AG04450 (cell line): ENCODE measurements at regions not wholly inside any gene's neighbourhood (a gene's known extent, or its start where the extent isn't known, plus 50 kb on each side); places are given as distances from the start of the nearest gene placed in this dataset.

Experiments
- CTCF ChIA-PET: fragments of 300-600, 350-600 bp; formaldehyde crosslinking; extraction: SDS; loops from one replicate; lab custom pipeline; 2022; ENCODE audit warnings: antibody characterized with exemption, inconsistent platforms; lab: Charles Lee
- POLR2A ChIA-PET: fragments of 350-600 bp; formaldehyde crosslinking; extraction: SDS; loops from one replicate; lab custom pipeline; 2021; ENCODE audit warnings: antibody characterized with exemption, inconsistent platforms; lab: Yijun Ruan, JAX
- DNase-seq: peaks from one replicate; pipeline ENCODE4 v3.0.0-alpha.2; 2011; ENCODE audit warnings: low read depth, low spot score
- H3K27ac ChIP-seq: one replicate; pipeline ENCODE4 v1.5.1; 2012; ENCODE audit warnings: low read depth, low read length, control low read depth
- H3K27me3 ChIP-seq: one replicate; pipeline ENCODE4 v1.6.0; 2012; ENCODE audit warnings: low read length; ENCODE audit not compliant: control insufficient read depth, insufficient read depth
- H3K4me3 ChIP-seq: 2 replicates; pipeline ENCODE4 v1.5.1; 2011; ENCODE audit warnings: mild to moderate bottlenecking, low read depth, low read length, control low read depth
- H3K9me3 ChIP-seq: 2 replicates; pipeline ENCODE4 v1.5.1; 2012; ENCODE audit warnings: low read length; ENCODE audit not compliant: control insufficient read depth, insufficient read depth
- CTCF ChIP-seq: IDR thresholded peaks from 2 replicates; pipeline ENCODE4 v1.5.1; 2011; ENCODE audit warnings: low read depth, low read length, control low read depth, inconsistent platforms

- no peak overlapping the region for H3K27ac ChIP-seq
- no peak for DNase-seq
- no peaks in the 10 kb centered on the region for H3K27me3 ChIP-seq
- H3K4me3 ChIP-seq: no peak overlapping the region
- ChIA-PET POLR2A (no interaction called here), CTCF (no interaction called here)
- H3K9me3 ChIP-seq: no peaks in the 10 kb centered on the region
- TF ChIP-seq CTCF: no peak
Measured at GRCh38 chr4:179071131-179071530, 1628.9 kb upstream of the AGA start.

GRCh38 chr4:179076865-179077264, 1634.6 kb upstream of the AGA start:
- Histone ChIP-seq H3K27ac (no peak overlapping the region), H3K9me3 (no peaks in the 10 kb centered on the region), H3K4me3 (no peak overlapping the region), H3K27me3 (no peaks in the 10 kb centered on the region)
- ChIA-PET CTCF (no interaction called here), POLR2A (no interaction called here)
- no peak for DNase-seq
- TF ChIP-seq CTCF: no peak

GRCh38 chr4:179095585-179096221, 1653.5 kb upstream of the AGA start:
- POLR2A ChIA-PET: no interaction called here
- H3K9me3 ChIP-seq: no peaks in the 10 kb centered on the region

GRCh38 chr4:179097741-179098140, 1655.5 kb upstream of the AGA start:
- H3K9me3 ChIP-seq: no peaks in the 10 kb centered on the region
- no peak overlapping the region for H3K27ac ChIP-seq
- H3K4me3 ChIP-seq: no peak overlapping the region
- CTCF ChIA-PET: no interaction called here
- DNase-seq: peak; percentile 1
- no peak for TF ChIP-seq CTCF
- H3K27me3 ChIP-seq: no peaks in the 10 kb centered on the region
- POLR2A ChIA-PET: no interaction called here

More at GRCh38 chr4:179095585-179096221, 1653.5 kb upstream of the AGA start:
- no peaks in the 10 kb centered on the region for H3K27me3 ChIP-seq
- H3K27ac ChIP-seq: no peak overlapping the region
- CTCF ChIA-PET: interaction anchor here (0.6 kb wide), 1 partner anchor 936 kb away, joined by 3 read pairs; no protein-coding TSS in a partner anchor
- H3K4me3 ChIP-seq: no peak overlapping the region
- peak; percentile 11 for DNase-seq
- TF ChIP-seq CTCF: no peak

- ChIA-PET POLR2A (no interaction called here), CTCF (no interaction called here)
- DNase-seq: peak; percentile 88
- Histone ChIP-seq H3K4me3 (no peak overlapping the region), H3K27me3 (no peaks in the 10 kb centered on the region), H3K9me3 (no peaks in the 10 kb centered on the region), H3K27ac (no peak overlapping the region)
- TF ChIP-seq CTCF: no peak
Measured at GRCh38 chr4:179110356-179110755, 1668.1 kb upstream of the AGA start.
